Neural cell (in vitro differentiated cells): ENCODE measurements at regions not wholly inside any gene's neighbourhood (a gene's known extent, or its start where the extent isn't known, plus 50 kb on each side); places are given as distances from the start of the nearest gene placed in this dataset.

Experiments used
- H2AFZ ChIP-seq: fragments of 200-600, 300-800 bp; sonication (generic), shearing (Covaris generic); 2 replicates; pipeline ENCODE4 v1.6.0; 2014; ENCODE audit warnings: low read depth, mild to moderate bottlenecking, antibody characterized with exemption, low read length, moderate library complexity
- H3F3A ChIP-seq: fragments of 200-600 bp; shearing (Covaris generic); 2 replicates; pipeline ENCODE4 v1.6.1; 2016; ENCODE audit warnings: mild to moderate bottlenecking, moderate library complexity, mixed read lengths, antibody characterized with exemption, low read length; ENCODE audit not compliant: insufficient read depth, poor library complexity, severe bottlenecking
- H3K27ac ChIP-seq: fragments of 200-600, 300-800 bp; sonication (generic), shearing (Covaris generic); 2 replicates; pipeline ENCODE4 v1.5.1; 2014; ENCODE audit warnings: mild to moderate bottlenecking, low read length, moderate library complexity
- H3K27me3 ChIP-seq: fragments of 300-800, 200-600 bp; sonication (generic), shearing (Covaris generic); 2 replicates; pipeline ENCODE4 v1.6.0; 2014; ENCODE audit warnings: mild to moderate bottlenecking, low read depth, low read length, moderate library complexity; ENCODE audit not compliant: insufficient read depth
- H3K36me3 ChIP-seq: fragments of 300-800, 200-600 bp; sonication (generic), shearing (Covaris generic); 2 replicates; pipeline ENCODE4 v1.5.1; 2014; ENCODE audit warnings: mild to moderate bottlenecking, antibody characterized with exemption, low read length, moderate library complexity; ENCODE audit not compliant: insufficient read depth
- H3K4me2 ChIP-seq: fragments of 300-800, 200-600 bp; sonication (generic), shearing (Covaris generic); 2 replicates; pipeline ENCODE4 v1.6.0; 2014; ENCODE audit warnings: mild to moderate bottlenecking, low read length
- H3K4me3 ChIP-seq: fragments of 300-800, 200-600 bp; sonication (generic), shearing (Covaris generic); 2 replicates; pipeline ENCODE4 v1.5.1; 2014; ENCODE audit warnings: mild to moderate bottlenecking, low read length, moderate library complexity
- H3K79me2 ChIP-seq: fragments of 200-600 bp; shearing (Covaris generic); replicated peaks from 2 replicates; pipeline ENCODE4 v1.6.0; 2014; ENCODE audit warnings: mild to moderate bottlenecking, low read length, moderate library complexity; ENCODE audit not compliant: insufficient read depth
- H3K9ac ChIP-seq: fragments of 300-800, 200-600 bp; sonication (generic), shearing (Covaris generic); 2 replicates; pipeline ENCODE4 v1.6.1; 2016; ENCODE audit warnings: mild to moderate bottlenecking, low read length, mixed read lengths
- H3K9me2 ChIP-seq: fragments of 200-600 bp; shearing (Covaris generic); 2 replicates; pipeline ENCODE4 v1.6.1; 2016; ENCODE audit warnings: mild to moderate bottlenecking, low read length, mixed read lengths; ENCODE audit not compliant: insufficient read depth
- H3K9me3 ChIP-seq: fragments of 200-600, 300-800 bp; sonication (generic), shearing (Covaris generic); 2 replicates; pipeline ENCODE4 v1.6.1; 2016; ENCODE audit warnings: mild to moderate bottlenecking, mixed run types, low read length, moderate library complexity, mixed read lengths
- H4K20me1 ChIP-seq: fragments of 200-600 bp; shearing (Covaris generic); 2 replicates; pipeline ENCODE4 v1.6.1; 2016; ENCODE audit warnings: mild to moderate bottlenecking, mixed run types; ENCODE audit not compliant: insufficient read depth
- EP300 ChIP-seq: fragments of 450-650 bp; conservative IDR thresholded peaks from 2 replicates; pipeline ENCODE4 v1.6.1; 2014; ENCODE audit warnings: antibody characterized with exemption, mild to moderate bottlenecking, moderate library complexity; ENCODE audit not compliant: poor library complexity, severe bottlenecking
- EZH2 ChIP-seq: fragments of 200-600, 300-800 bp; shearing (Covaris generic), sonication (generic); IDR thresholded peaks from 2 replicates; pipeline ENCODE4 v1.6.1; 2014; ENCODE audit warnings: antibody characterized with exemption, low read length, borderline replicate concordance, mild to moderate bottlenecking; ENCODE audit not compliant: insufficient read depth, poor library complexity, severe bottlenecking
- MXI1 ChIP-seq: fragments of 450-650 bp; conservative IDR thresholded peaks from 2 replicates; pipeline ENCODE4 v1.6.1; 2014; ENCODE audit warnings: antibody characterized with exemption, mild to moderate bottlenecking; ENCODE audit not compliant: poor library complexity, severe bottlenecking
- POLR2AphosphoS5 ChIP-seq: IDR thresholded peaks from 2 replicates; pipeline ENCODE4 v1.6.1; 2012
- RAD21 ChIP-seq: fragments of 450-650 bp; conservative IDR thresholded peaks from 2 replicates; pipeline ENCODE4 v1.6.1; 2014; ENCODE audit warnings: antibody characterized with exemption, mild to moderate bottlenecking, moderate library complexity
- REST ChIP-seq: IDR thresholded peaks from 2 replicates; pipeline ENCODE4 v1.6.1; 2012; ENCODE audit warnings: borderline replicate concordance
- SMC3 ChIP-seq: fragments of 450-650 bp; conservative IDR thresholded peaks from 2 replicates; pipeline ENCODE4 v1.6.1; 2014; ENCODE audit warnings: antibody characterized with exemption, mild to moderate bottlenecking, moderate library complexity; ENCODE audit not compliant: poor library complexity
- TAF1 ChIP-seq: IDR thresholded peaks from 2 replicates; pipeline ENCODE4 v1.6.1; 2012; ENCODE audit warnings: low read depth
- TF ChIP-seq, protein P1 (sequence below): fragments of 450-650 bp; IDR thresholded peaks from 2 replicates; pipeline ENCODE4 v1.5.1; 2014; ENCODE audit warnings: antibody characterized with exemption, mild to moderate bottlenecking, moderate library complexity; ENCODE audit not compliant: poor library complexity, severe bottlenecking

DNA sequence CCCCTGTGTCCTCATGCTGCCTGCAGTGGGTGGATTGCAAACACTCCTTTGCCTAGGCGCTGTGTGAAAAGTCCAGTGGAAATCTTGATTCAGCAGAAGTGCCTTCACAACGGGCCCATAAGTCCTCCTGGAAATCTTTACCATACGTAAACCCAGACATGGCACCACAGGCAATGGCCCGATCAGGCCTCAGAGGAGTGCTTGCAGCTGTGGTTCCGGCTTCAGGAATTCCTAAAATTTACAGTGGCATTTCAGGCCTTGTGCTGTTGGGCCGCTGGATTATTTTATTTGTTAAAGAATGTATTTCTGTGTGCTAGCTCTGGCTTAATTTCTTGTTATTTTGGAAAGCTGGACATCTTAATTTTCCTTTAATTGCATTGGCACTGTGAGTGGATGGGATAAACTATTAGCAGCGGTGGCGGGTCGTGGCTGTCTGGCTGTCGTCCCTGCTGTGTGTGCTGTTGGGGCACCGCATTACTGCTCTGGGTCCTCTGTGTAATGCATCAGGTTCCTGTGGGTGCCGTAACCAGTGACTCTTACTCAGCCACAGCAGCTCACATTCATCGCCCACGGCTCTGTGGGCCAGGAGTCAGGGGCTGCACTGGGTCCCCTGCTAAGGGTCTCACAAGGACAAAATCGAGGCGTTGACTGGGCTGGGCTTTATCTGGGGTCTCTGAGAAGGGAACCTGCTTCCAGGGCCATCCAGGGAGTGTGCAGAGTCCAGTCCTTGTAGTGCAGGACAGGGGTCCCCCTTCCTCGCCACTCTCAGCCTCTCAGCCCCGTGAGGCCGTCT lies 73.1 kb downstream of the RTP5 start (continued):
- TF ChIP-seq REST: no peak

- H3K4me2 ChIP-seq: no peak overlapping the region
- H3K27me3 ChIP-seq: no peaks in the 10 kb centered on the region
- no peak overlapping the region for H3K4me3 ChIP-seq
- no peaks in the 10 kb centered on the region for H3F3A ChIP-seq
- no peak overlapping the region for H3K27ac ChIP-seq
- no peaks in the 10 kb centered on the region for H3K36me3 ChIP-seq
- no peaks in the 10 kb centered on the region for H3K79me2 ChIP-seq
- H3K9ac ChIP-seq: no peak overlapping the region
- no peaks in the 10 kb centered on the region for H4K20me1 ChIP-seq
- TF ChIP-seq EZH2: no peak
- no peak for TF ChIP-seq TAF1
- TF ChIP-seq, protein P1, sequence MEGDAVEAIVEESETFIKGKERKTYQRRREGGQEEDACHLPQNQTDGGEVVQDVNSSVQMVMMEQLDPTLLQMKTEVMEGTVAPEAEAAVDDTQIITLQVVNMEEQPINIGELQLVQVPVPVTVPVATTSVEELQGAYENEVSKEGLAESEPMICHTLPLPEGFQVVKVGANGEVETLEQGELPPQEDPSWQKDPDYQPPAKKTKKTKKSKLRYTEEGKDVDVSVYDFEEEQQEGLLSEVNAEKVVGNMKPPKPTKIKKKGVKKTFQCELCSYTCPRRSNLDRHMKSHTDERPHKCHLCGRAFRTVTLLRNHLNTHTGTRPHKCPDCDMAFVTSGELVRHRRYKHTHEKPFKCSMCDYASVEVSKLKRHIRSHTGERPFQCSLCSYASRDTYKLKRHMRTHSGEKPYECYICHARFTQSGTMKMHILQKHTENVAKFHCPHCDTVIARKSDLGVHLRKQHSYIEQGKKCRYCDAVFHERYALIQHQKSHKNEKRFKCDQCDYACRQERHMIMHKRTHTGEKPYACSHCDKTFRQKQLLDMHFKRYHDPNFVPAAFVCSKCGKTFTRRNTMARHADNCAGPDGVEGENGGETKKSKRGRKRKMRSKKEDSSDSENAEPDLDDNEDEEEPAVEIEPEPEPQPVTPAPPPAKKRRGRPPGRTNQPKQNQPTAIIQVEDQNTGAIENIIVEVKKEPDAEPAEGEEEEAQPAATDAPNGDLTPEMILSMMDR: no peak
- TF ChIP-seq REST: no peak
- TF ChIP-seq SMC3: no peak
- no peak for TF ChIP-seq RAD21
- TF ChIP-seq EP300: no peak
- no peak for TF ChIP-seq MXI1
- no peak for TF ChIP-seq POLR2AphosphoS5
- no peaks in the 10 kb centered on the region for H3K9me3 ChIP-seq
- no peak overlapping the region for H2AFZ ChIP-seq
- H3K9me2 ChIP-seq: no peaks in the 10 kb centered on the region
Measured at GRCh38 chr2:241943209-241943850, 73.8 kb downstream of the RTP5 start.
